ENCODE measurements at regions not wholly inside any gene's neighbourhood (a gene's known extent, or its start where the extent isn't known, plus 50 kb on each side); places are given as distances from the start of the nearest gene placed in this dataset.

- no peak for TF ChIP-seq CTCF (IDR thresholded peaks at IDR 0.05)
- Mint-ChIP-seq H3K36me3 (ENCODE audit: low read depth) (no peaks in the 10 kb centered on the region), H3K9me3 (peaks cover 14% of the 10 kb centered on the region; the same call in 1 of the 2 replicates), H3K27me3 (ENCODE audit: insufficient read depth) (no peaks in the 10 kb centered on the region), H3K4me1 (ENCODE audit: low read depth) (no peaks in the 10 kb centered on the region), H3K27ac (no peak overlapping the region), H3K4me3 (no peak overlapping the region)
- no peak for DNase-seq
These were observed 807.3 kb downstream of the NR4A2 start for GRCh38 chr2:155525199-155525598.

GRCh38 chr2:155519529-155520130, 812.9 kb downstream of the NR4A2 start:
- H3K27ac Mint-ChIP-seq: no peak overlapping the region
- TF ChIP-seq CTCF (IDR thresholded peaks at IDR 0.05): no peak
- no peaks in the 10 kb centered on the region; the same call in 1 of the 2 replicates for H3K36me3 Mint-ChIP-seq (ENCODE audit: low read depth)
- no peak for DNase-seq
- no peak overlapping the region for H3K4me3 Mint-ChIP-seq
- peaks cover 21% of the 10 kb centered on the region; the same call in 1 of the 2 replicates for H3K9me3 Mint-ChIP-seq
- no peaks in the 10 kb centered on the region for H3K4me1 Mint-ChIP-seq (ENCODE audit: low read depth)
- H3K27me3 Mint-ChIP-seq (ENCODE audit: insufficient read depth): no peaks in the 10 kb centered on the region

GRCh38 chr2:155518094-155518493, 814.4 kb downstream of the NR4A2 start:
- H3K27ac Mint-ChIP-seq: no peak overlapping the region
- no peak overlapping the region for H3K4me3 Mint-ChIP-seq
- no peaks in the 10 kb centered on the region for H3K27me3 Mint-ChIP-seq (ENCODE audit: insufficient read depth)
- H3K4me1 Mint-ChIP-seq (ENCODE audit: low read depth): no peaks in the 10 kb centered on the region
- TF ChIP-seq CTCF (IDR thresholded peaks at IDR 0.05): no peak
- no peaks in the 10 kb centered on the region; the same call in 1 of the 2 replicates for H3K36me3 Mint-ChIP-seq (ENCODE audit: low read depth)
- no peak for DNase-seq
- H3K9me3 Mint-ChIP-seq: peaks cover 21% of the 10 kb centered on the region; the same call in 1 of the 2 replicates

- Mint-ChIP-seq H3K4me3 (no peak overlapping the region), H3K27ac (no peak overlapping the region), H3K9me3 (peaks cover 21% of the 10 kb centered on the region; the same call in 1 of the 2 replicates), H3K36me3 (ENCODE audit: low read depth) (no peaks in the 10 kb centered on the region; the same call in 1 of the 2 replicates), H3K27me3 (ENCODE audit: insufficient read depth) (no peaks in the 10 kb centered on the region), H3K4me1 (ENCODE audit: low read depth) (no peaks in the 10 kb centered on the region)
- TF ChIP-seq CTCF (IDR thresholded peaks at IDR 0.05): no peak
- DNase-seq: no peak
These were observed 815.2 kb downstream of the NR4A2 start for GRCh38 chr2:155517362-155517761.

GRCh38 chr2:155513248-155513647, 814.8 kb downstream of the KCNJ3 start:
- Mint-ChIP-seq H3K36me3 (ENCODE audit: low read depth) (no peaks in the 10 kb centered on the region; the same call in 1 of the 2 replicates), H3K9me3 (peaks cover 16% of the 10 kb centered on the region; the same call in 1 of the 2 replicates), H3K4me3 (no peak overlapping the region), H3K4me1 (ENCODE audit: low read depth) (no peaks in the 10 kb centered on the region), H3K27me3 (ENCODE audit: insufficient read depth) (no peaks in the 10 kb centered on the region), H3K27ac (no peak overlapping the region)
- TF ChIP-seq CTCF (IDR thresholded peaks at IDR 0.05): no peak
- DNase-seq: no peak
